Upper lobe of left lung (tissue), 6 donors: ENCODE measurements at regions not wholly inside any gene's neighbourhood (a gene's known extent, or its start where the extent isn't known, plus 50 kb on each side); places are given as distances from the start of the nearest gene placed in this dataset.

Source experiments
- ATAC-seq, 2 donors: fragments of 200-7000 bp; cut with Tn5 transposase; one replicate each; pipeline ENCODE4 v1.9.1; 2022; ENCODE audit warnings: mild to moderate bottlenecking in 2 of 2, moderate library complexity in 2 of 2; ENCODE audit not compliant: low FRiP score in 2 of 2
- DNase-seq, 2 donors: peaks; one replicate each; pipeline ENCODE4 v3.0.0-alpha.2; 2019 to 2020
- H3K27ac ChIP-seq, 4 donors: fragments of 200-600 bp; sonication (generic); one replicate each; pipeline ENCODE4 v1.5.1; 2016 to 2019
- H3K27me3 ChIP-seq, 4 donors: fragments of 200-600 bp; sonication (generic); one replicate each; pipeline ENCODE4 v1.5.1; 2017 to 2019
- H3K36me3 ChIP-seq, 4 donors: fragments of 200-600 bp; sonication (generic); one replicate each; pipeline ENCODE4 v1.5.1; 2016 to 2019
- H3K4me1 ChIP-seq, 4 donors: fragments of 200-600 bp; sonication (generic); one replicate each; pipeline ENCODE4 v1.5.1; 2018 to 2019
- H3K4me3 ChIP-seq, 4 donors: fragments of 200-600 bp; sonication (generic); one replicate each; pipeline ENCODE4 v1.5.1; 2017 to 2019; ENCODE audit warnings: mild to moderate bottlenecking in 2 of 4, moderate library complexity in 1 of 4
- H3K9me3 ChIP-seq, 4 donors: fragments of 200-600 bp; sonication (generic); one replicate each; pipeline ENCODE4 v1.5.1; 2018 to 2019
- CTCF ChIP-seq, 6 experiments: fragments of 450-650 bp in 4 of 6; fragments of 200-600 bp in 2 of 6; sonication (generic) in 2 of 6; IDR thresholded peaks; one replicate each; pipeline ENCODE4 v1.5.1; 2016 to 2019; ENCODE audit warnings: antibody characterized with exemption in 6 of 6
- EP300 ChIP-seq, 4 donors: sonication (generic); formaldehyde crosslinking; IDR thresholded peaks; one replicate each; pipeline ENCODE4 v1.5.1; 2017; ENCODE audit warnings: antibody characterized with exemption in 4 of 4, control low read depth in 2 of 4
- POLR2A ChIP-seq, 4 donors: fragments of 450-650 bp; IDR thresholded peaks; one replicate each; pipeline ENCODE4 v1.5.1; 2016 to 2017; ENCODE audit warnings: antibody characterized with exemption in 4 of 4, mild to moderate bottlenecking in 2 of 4
- POLR2AphosphoS5 ChIP-seq, 2 donors: sonication (generic); formaldehyde crosslinking; IDR thresholded peaks; one replicate each; pipeline ENCODE4 v1.5.1; 2017; ENCODE audit warnings: antibody characterized with exemption in 2 of 2
- WGBS, 2 donors: methylation state at CpG; one replicate each; pipeline ENCODE4 v1.1.5; 2017 to 2018; 5-methylcytosine and 5-hydroxymethylcytosine counted together
- donor health status: DM: no; HTN: no; CAD: no; lungs with moderate emphysema.
- donor health status: DM: no; HTN: yes; CAD: no; lungs with severe emphysema.

- no peaks in the 10 kb centered on the region for H3K9me3 ChIP-seq
- no peak overlapping the region for H3K27ac ChIP-seq
- no peak overlapping the region for H3K4me3 ChIP-seq
- whole genome bisulfite sequencing, 2 donors: 88 to 91% methylated on average over 15 of the region's 15 CpGs
- no peaks in the 10 kb centered on the region for H3K27me3 ChIP-seq
- no peaks in the 10 kb centered on the region for H3K36me3 ChIP-seq
- H3K4me1 ChIP-seq: no peaks in the 10 kb centered on the region
- ATAC-seq (no peak), DNase-seq (no peak)
- TF ChIP-seq EP300 (IDR thresholded peaks at IDR 0.05) (no peak), CTCF (IDR thresholded peaks at IDR 0.05) (no peak), POLR2A (IDR thresholded peaks at IDR 0.05) (no peak), POLR2AphosphoS5 (IDR thresholded peaks at IDR 0.05) (no peak)
These were observed 256.5 kb downstream of the MYCN start for GRCh38 chr2:16196687-16197503.

GRCh38 chr2:16195681-16196070, 255.3 kb downstream of the MYCN start:
- Histone ChIP-seq H3K4me3 (no peak overlapping the region), H3K27ac (no peak overlapping the region), H3K9me3 (no peaks in the 10 kb centered on the region), H3K4me1 (no peaks in the 10 kb centered on the region), H3K27me3 (no peaks in the 10 kb centered on the region), H3K36me3 (no peaks in the 10 kb centered on the region)
- TF ChIP-seq POLR2AphosphoS5 (IDR thresholded peaks at IDR 0.05) (no peak), EP300 (IDR thresholded peaks at IDR 0.05) (no peak), CTCF (IDR thresholded peaks at IDR 0.05) (no peak), POLR2A (IDR thresholded peaks at IDR 0.05) (no peak)
- ATAC-seq: no peak
- no peak for DNase-seq
- 90 to 92% methylated on average over 6 of the region's 6 CpGs for WGBS, 2 donors

- Histone ChIP-seq H3K36me3 (no peaks in the 10 kb centered on the region), H3K4me3 (no peak overlapping the region), H3K27me3 (no peaks in the 10 kb centered on the region), H3K4me1 (no peaks in the 10 kb centered on the region), H3K27ac (no peak overlapping the region), H3K9me3 (no peaks in the 10 kb centered on the region)
- WGBS, 2 donors: 77 to 94% methylated on average over 6 of the region's 6 CpGs
- DNase-seq (no peak), ATAC-seq (no peak)
- TF ChIP-seq POLR2A (IDR thresholded peaks at IDR 0.05) (no peak), EP300 (IDR thresholded peaks at IDR 0.05) (no peak), CTCF (IDR thresholded peaks at IDR 0.05) (no peak), POLR2AphosphoS5 (IDR thresholded peaks at IDR 0.05) (no peak)
These were observed 254.8 kb downstream of the MYCN start for GRCh38 chr2:16194931-16195680.

- DNase-seq (no peak), ATAC-seq (no peak)
- Histone ChIP-seq H3K9me3 (no peaks in the 10 kb centered on the region), H3K4me1 (no peaks in the 10 kb centered on the region), H3K4me3 (no peak overlapping the region), H3K27ac (no peak overlapping the region), H3K36me3 (no peaks in the 10 kb centered on the region), H3K27me3 (no peaks in the 10 kb centered on the region)
- WGBS, 2 donors: 82 to 89% methylated on average over 3 to 4 of the region's 4 CpGs
- TF ChIP-seq POLR2AphosphoS5 (IDR thresholded peaks at IDR 0.05) (no peak), EP300 (IDR thresholded peaks at IDR 0.05) (no peak), POLR2A (IDR thresholded peaks at IDR 0.05) (no peak), CTCF (IDR thresholded peaks at IDR 0.05) (no peak)
These were observed 254.2 kb downstream of the MYCN start for GRCh38 chr2:16194530-16194929.
